NCI-H2107 (cell line): ENCODE measurements at regions not wholly inside any gene's neighbourhood (a gene's known extent, or its start where the extent isn't known, plus 50 kb on each side); places are given as distances from the start of the nearest gene placed in this dataset.

Experiments used
- DNase-seq: peaks from one replicate; lab custom pipeline; 2025; lab: John Stamatoyannopoulos, UW

DNA sequence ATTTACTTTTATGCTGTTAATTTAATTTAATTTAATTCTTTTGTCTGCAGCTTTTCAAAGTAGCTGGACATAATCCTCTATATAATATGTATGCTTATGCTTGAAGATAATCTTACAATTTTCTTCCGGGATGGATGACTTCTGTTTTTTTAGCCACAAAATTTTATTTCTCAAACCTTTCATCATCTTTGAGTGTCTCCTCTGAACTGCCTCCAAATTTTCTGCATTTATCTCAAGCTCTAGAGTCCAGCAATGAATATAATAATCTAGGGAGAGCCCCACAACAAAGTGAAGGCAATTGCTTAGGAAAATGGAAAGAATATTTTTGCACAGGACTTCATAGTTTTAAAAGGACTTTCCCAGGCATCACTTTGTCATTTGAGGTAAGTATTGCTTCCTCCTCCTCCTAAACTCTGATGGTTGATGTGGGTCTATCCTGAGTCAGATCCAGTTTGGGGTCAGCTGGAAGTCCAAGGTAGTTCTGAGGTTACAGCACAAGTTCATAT is 53.7 kb upstream of the FAM3C start:
- DNase-seq: no peak

DNA sequence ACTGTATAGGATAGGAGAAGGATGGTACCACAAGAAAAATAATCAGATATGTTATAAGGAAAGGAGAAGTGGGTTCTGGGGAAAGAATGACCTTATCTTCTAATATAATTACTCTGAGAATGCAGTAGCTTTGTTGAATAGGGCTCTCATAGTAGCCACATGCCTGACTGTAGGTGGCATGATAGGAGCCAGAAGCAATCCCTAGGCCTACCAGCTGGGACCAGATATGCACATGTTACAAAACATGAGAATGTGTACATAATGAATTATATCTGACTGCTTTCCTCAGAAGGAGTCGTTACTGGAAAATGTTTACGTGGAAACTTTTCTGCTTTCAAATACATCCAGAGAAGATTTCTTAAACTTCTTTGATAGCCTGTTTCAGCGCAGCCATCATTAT is 53.2 kb upstream of the FAM3C start:
- no peak for DNase-seq

DNA sequence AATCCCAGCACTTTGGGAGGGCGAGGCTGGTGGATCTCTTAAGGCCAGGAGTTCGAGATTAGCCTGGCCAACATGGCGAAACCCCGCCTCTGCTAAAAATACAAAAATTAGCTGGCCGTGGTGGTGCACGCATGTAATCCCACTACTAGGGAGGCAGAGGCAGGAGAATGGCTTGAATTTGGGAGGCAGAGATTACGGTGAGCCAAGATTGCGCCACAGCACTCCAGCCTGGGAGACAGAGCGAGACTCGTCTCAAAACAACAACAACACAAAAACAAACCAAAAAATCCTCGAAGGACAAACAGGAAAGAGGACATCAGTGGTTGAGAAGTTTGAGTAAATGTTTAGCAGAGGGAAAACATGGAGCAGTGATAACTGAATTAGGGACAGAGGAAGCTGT is 52.3 kb upstream of the FAM3C start:
- no peak for DNase-seq

DNA sequence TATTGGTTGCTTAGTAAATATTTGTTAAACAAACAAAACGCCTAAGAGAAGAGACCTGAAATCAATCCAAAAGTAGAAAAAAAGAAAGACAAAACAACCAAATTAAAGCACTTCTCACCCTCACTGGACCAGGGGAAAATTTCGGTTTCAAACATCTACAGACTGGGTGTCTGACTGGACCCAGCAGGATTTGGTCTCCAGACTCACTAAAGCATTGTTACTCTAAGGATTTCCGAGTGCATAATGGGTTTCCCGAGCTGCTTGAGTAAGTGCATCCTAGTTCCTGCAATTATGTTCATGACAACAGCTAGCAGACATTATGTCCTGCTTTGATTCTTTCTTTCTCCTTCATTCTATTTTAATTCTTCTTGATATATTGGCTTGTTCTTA is 51.8 kb upstream of the FAM3C start:
- no peak for DNase-seq

GRCh38 chr7:121447243-121447910 is 51.3 kb upstream of the FAM3C start:
- no peak for DNase-seq

GRCh38 chr7:121446526-121446925 is 50.4 kb upstream of the FAM3C start:
- no peak for DNase-seq
